ENCODE measurements at regions not wholly inside any gene's neighbourhood (a gene's known extent, or its start where the extent isn't known, plus 50 kb on each side); places are given as distances from the start of the nearest gene placed in this dataset.

DNA sequence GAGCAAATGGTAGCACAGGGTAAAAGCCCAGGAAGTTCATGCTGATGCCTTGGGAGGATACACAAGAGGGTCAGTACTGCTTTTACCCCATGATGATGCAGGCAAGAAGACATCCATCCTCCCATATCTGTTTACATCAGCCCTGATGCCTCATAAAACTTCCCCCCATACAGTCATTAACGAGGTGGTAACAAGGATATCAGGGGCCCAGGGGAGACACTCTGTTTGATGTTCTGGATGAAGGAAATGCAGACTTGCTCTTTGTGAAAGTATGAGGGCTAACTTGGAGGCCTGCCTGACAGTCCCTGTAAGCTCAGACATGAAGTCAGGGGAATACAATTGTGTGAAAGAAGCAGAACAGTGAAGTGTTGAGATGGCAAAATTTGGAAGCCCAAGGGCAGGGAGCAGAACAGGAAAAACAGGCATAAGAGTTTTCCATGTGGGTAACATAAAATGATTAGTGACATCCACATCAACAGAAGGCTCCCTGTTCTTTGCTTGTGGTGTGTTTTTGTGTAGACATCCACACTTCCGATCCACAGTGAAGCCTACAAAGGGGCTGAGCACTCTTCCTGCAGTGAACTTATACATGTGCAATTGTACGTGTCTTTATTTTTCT, 813.4 kb downstream of the MAFB start:
- no peak overlapping the region for H3K4me3 ChIP-seq (ENCODE audit: low read length)
- H3F3A ChIP-seq (ENCODE audit: low read length, unreplicated experiment), result no peaks in the 10 kb centered on the region
- ChIA-PET POLR2A (ENCODE audit: unreplicated experiment) (no interaction called here), CTCF (no interaction called here)
- no peaks in the 10 kb centered on the region for H3K9me3 ChIP-seq (ENCODE audit: low read length)
- intact Hi-C loops (cut with micrococcal nuclease), result no loop called here
- H3K27me3 ChIP-seq (ENCODE audit: low read length), result no peaks in the 10 kb centered on the region
- H3K27ac ChIP-seq (ENCODE audit: low read length), result no peak overlapping the region
- no TSS peak for BruUV-seq (replicated peaks)
- TF ChIP-seq, protein P1, sequence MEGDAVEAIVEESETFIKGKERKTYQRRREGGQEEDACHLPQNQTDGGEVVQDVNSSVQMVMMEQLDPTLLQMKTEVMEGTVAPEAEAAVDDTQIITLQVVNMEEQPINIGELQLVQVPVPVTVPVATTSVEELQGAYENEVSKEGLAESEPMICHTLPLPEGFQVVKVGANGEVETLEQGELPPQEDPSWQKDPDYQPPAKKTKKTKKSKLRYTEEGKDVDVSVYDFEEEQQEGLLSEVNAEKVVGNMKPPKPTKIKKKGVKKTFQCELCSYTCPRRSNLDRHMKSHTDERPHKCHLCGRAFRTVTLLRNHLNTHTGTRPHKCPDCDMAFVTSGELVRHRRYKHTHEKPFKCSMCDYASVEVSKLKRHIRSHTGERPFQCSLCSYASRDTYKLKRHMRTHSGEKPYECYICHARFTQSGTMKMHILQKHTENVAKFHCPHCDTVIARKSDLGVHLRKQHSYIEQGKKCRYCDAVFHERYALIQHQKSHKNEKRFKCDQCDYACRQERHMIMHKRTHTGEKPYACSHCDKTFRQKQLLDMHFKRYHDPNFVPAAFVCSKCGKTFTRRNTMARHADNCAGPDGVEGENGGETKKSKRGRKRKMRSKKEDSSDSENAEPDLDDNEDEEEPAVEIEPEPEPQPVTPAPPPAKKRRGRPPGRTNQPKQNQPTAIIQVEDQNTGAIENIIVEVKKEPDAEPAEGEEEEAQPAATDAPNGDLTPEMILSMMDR (conservative IDR thresholded peaks at IDR 0.05; ENCODE audit: low read depth, low read length), result no peak
- TF ChIP-seq EZH2 (IDR thresholded peaks at IDR 0.05; ENCODE audit: low read length, unreplicated experiment), result no peak
- TF ChIP-seq EZH2phosphoT487 (IDR thresholded peaks at IDR 0.05; ENCODE audit: borderline replicate concordance, low read length), result no peak
- H3K79me2 ChIP-seq (ENCODE audit: low read length), result no peaks in the 10 kb centered on the region
- H3K4me2 ChIP-seq (ENCODE audit: low read length), result no peak overlapping the region
- H2AFZ ChIP-seq (ENCODE audit: low read length), result no peak overlapping the region
- no peaks in the 10 kb centered on the region for H3K4me1 ChIP-seq (ENCODE audit: insufficient read depth, low read length)
- no peaks in the 10 kb centered on the region for H3K36me3 ChIP-seq (ENCODE audit: low read depth, low read length)
- DNase-seq, result no peak
- no peak for ATAC-seq
- H3K9ac ChIP-seq (ENCODE audit: low read length), result no peak overlapping the region
- no peaks in the 10 kb centered on the region for H3K9me2 ChIP-seq (replicated peaks; ENCODE audit: low read length)
- H4K20me1 ChIP-seq (ENCODE audit: low read length), result no peaks in the 10 kb centered on the region

DNA sequence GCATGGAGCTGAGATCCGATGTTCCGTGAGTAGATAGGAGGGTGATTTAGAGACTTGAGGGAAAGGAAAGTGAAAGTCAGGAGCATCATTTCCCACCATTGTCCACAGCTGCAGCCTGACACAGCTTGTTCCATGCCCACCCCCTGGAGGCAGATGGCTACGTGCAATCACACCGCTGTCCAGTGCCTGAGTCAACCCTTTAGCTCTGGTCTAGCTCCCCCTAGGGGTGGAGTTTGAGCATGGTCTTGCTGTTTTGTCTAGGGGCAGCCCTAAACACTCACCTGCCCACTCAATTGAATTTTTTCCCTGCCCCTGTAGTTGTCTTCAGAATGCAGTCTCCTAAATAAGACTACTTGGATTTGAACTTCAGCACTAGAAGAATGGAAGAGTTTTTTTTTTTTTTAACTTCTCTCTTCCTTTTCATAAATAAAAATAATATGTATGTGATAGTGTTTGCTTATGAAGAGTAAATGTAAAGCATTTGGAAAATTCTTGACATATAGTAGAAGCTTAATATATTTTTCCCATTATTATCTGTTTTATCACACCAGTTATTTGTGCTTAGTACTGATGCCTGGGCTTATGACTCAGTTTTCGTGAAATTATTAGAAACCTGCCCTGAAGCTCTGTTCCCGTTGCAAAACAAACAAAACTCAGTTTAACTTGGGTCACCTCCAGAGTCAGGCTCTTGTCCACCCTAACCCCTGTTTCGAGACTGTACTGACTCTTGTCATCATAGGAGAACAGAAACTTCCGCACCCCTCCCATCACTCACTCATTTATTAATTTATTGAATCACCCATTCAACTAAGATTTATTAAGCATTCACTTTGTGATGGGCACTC, 814.8 kb downstream of the MAFB start:
- ATAC-seq, result no peak
- BruUV-seq (replicated peaks), result no TSS peak
- POLR2A ChIA-PET (ENCODE audit: unreplicated experiment), result no interaction called here

More for the DNA sequence above, 814.8 kb downstream of the MAFB start:
- H3K9me3 ChIP-seq (ENCODE audit: low read length), result no peaks in the 10 kb centered on the region
- H3K9me2 ChIP-seq (replicated peaks; ENCODE audit: low read length), result no peaks in the 10 kb centered on the region
- CTCF ChIA-PET, result no interaction called here
- intact Hi-C loops (cut with micrococcal nuclease), result no loop called here
- H3K9ac ChIP-seq (ENCODE audit: low read length), result no peak overlapping the region
- no peak overlapping the region for H2AFZ ChIP-seq (ENCODE audit: low read length)
- no peaks in the 10 kb centered on the region for H3K4me1 ChIP-seq (ENCODE audit: insufficient read depth, low read length)
- H3F3A ChIP-seq (ENCODE audit: low read length, unreplicated experiment), result no peaks in the 10 kb centered on the region
- H3K79me2 ChIP-seq (ENCODE audit: low read length), result no peaks in the 10 kb centered on the region
- H3K27me3 ChIP-seq (ENCODE audit: low read length), result no peaks in the 10 kb centered on the region
- no peaks in the 10 kb centered on the region for H3K36me3 ChIP-seq (ENCODE audit: low read depth, low read length)
- no peak overlapping the region for H3K4me3 ChIP-seq (ENCODE audit: low read length)
- no peaks in the 10 kb centered on the region for H4K20me1 ChIP-seq (ENCODE audit: low read length)
- peak; percentile 33 for DNase-seq
- H3K4me2 ChIP-seq (ENCODE audit: low read length), result no peak overlapping the region
- TF ChIP-seq, protein P1 (conservative IDR thresholded peaks at IDR 0.05; ENCODE audit: low read depth, low read length), result peak; percentile 41
- TF ChIP-seq EZH2 (IDR thresholded peaks at IDR 0.05; ENCODE audit: low read length, unreplicated experiment), result no peak
- TF ChIP-seq EZH2phosphoT487 (IDR thresholded peaks at IDR 0.05; ENCODE audit: borderline replicate concordance, low read length), result no peak
- no peak overlapping the region for H3K27ac ChIP-seq (ENCODE audit: low read length)
